Lower leg skin (tissue), 3 donors: ENCODE measurements at regions not wholly inside any gene's neighbourhood (a gene's known extent, or its start where the extent isn't known, plus 50 kb on each side); places are given as distances from the start of the nearest gene placed in this dataset.

ENCODE experiments used
- POLR2A ChIP-seq, 2 donors: fragments of 450-650 bp; IDR thresholded peaks; one replicate each; pipeline ENCODE4 v1.6.1; 2016 to 2017; ENCODE audit warnings: antibody characterized with exemption in 2 of 2, mild to moderate bottlenecking in 1 of 2, moderate library complexity in 1 of 2
- TF ChIP-seq, protein P1 (sequence below), 3 donors: fragments of 450-650 bp; IDR thresholded peaks; one replicate each; pipeline ENCODE4 v1.5.1; 2016; ENCODE audit warnings: antibody characterized with exemption in 3 of 3, mild to moderate bottlenecking in 3 of 3, moderate library complexity in 2 of 3

DNA sequence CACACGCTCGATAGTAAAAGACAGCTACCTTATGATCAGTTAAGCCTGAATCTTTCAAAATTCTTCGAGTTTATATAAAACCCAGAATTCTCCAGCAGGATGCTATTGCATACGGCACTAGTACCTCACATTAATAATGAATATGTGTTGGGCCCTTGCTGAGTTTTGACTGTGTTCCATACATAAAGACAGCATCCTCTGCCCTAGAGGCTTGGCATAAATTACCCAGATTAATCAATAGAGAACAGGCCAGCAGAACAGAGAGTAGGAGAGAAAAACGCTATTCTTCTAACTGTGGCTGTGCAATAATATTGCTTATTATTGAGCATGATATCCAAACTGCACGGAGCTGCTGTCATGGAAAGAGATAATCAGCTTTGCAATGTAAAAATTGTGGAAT, 194.3 kb downstream of the SOX11 start:
- TF ChIP-seq, protein P1, sequence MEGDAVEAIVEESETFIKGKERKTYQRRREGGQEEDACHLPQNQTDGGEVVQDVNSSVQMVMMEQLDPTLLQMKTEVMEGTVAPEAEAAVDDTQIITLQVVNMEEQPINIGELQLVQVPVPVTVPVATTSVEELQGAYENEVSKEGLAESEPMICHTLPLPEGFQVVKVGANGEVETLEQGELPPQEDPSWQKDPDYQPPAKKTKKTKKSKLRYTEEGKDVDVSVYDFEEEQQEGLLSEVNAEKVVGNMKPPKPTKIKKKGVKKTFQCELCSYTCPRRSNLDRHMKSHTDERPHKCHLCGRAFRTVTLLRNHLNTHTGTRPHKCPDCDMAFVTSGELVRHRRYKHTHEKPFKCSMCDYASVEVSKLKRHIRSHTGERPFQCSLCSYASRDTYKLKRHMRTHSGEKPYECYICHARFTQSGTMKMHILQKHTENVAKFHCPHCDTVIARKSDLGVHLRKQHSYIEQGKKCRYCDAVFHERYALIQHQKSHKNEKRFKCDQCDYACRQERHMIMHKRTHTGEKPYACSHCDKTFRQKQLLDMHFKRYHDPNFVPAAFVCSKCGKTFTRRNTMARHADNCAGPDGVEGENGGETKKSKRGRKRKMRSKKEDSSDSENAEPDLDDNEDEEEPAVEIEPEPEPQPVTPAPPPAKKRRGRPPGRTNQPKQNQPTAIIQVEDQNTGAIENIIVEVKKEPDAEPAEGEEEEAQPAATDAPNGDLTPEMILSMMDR (IDR thresholded peaks at IDR 0.05): no peak
- TF ChIP-seq POLR2A (IDR thresholded peaks at IDR 0.05): no peak
